ENCODE measurements at regions not wholly inside any gene's neighbourhood (a gene's known extent, or its start where the extent isn't known, plus 50 kb on each side); places are given as distances from the start of the nearest gene placed in this dataset.

- no peak for TF ChIP-seq CTCF (IDR thresholded peaks at IDR 0.05)
- TF ChIP-seq POLR2A (IDR thresholded peaks at IDR 0.05) = no peak
- TF ChIP-seq EP300 (IDR thresholded peaks at IDR 0.05) = no peak
- TF ChIP-seq POLR2AphosphoS5 (IDR thresholded peaks at IDR 0.05) = no peak
Measured at GRCh38 chr10:78762086-78762630, 306.6 kb upstream of the ZMIZ1 start.

All from suprapubic skin (tissue), 4 donors.